Stomach (tissue), 4 donors: ENCODE measurements at regions not wholly inside any gene's neighbourhood (a gene's known extent, or its start where the extent isn't known, plus 50 kb on each side); places are given as distances from the start of the nearest gene placed in this dataset.

Source experiments
- EP300 ChIP-seq: sonication (generic); formaldehyde crosslinking; IDR thresholded peaks from one replicate; pipeline ENCODE4 v1.6.1; 2017; ENCODE audit warnings: antibody characterized with exemption
- POLR2AphosphoS5 ChIP-seq, 3 donors: sonication (generic); formaldehyde crosslinking; IDR thresholded peaks; one replicate each; pipeline ENCODE4 v1.6.1; 2016; ENCODE audit warnings: antibody characterized with exemption in 3 of 3
- TF ChIP-seq, protein P1 (sequence below), 7 experiments: fragments of 450-650 bp in 4 of 7; fragments of 200-600 bp in 3 of 7; sonication (generic) in 3 of 7; IDR thresholded peaks; one replicate each; pipeline ENCODE4 v1.5.1; 2016 to 2019; ENCODE audit warnings: antibody characterized with exemption in 7 of 7, control low read depth in 2 of 7, mild to moderate bottlenecking in 1 of 7

DNA sequence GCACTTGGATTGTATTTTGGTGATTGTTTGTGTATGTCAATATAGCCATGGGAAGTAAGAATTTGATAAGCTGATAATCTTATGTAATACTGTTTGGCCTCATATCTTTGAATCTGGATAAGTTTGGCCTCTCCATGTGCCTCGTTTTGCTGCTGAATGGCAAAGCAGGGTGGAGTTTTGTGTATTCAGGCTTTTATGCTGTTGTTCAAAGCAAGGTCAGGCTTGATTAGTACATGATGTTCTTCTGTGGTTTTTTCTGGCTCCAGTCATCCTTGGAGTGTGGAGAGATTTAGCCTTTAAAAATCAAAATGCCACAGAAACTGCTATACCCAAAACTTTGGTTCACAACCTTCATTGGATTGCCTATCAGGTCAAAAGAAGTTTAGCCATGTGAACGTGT is 728.9 kb upstream of the GJE1 start:
- TF ChIP-seq, protein P1, sequence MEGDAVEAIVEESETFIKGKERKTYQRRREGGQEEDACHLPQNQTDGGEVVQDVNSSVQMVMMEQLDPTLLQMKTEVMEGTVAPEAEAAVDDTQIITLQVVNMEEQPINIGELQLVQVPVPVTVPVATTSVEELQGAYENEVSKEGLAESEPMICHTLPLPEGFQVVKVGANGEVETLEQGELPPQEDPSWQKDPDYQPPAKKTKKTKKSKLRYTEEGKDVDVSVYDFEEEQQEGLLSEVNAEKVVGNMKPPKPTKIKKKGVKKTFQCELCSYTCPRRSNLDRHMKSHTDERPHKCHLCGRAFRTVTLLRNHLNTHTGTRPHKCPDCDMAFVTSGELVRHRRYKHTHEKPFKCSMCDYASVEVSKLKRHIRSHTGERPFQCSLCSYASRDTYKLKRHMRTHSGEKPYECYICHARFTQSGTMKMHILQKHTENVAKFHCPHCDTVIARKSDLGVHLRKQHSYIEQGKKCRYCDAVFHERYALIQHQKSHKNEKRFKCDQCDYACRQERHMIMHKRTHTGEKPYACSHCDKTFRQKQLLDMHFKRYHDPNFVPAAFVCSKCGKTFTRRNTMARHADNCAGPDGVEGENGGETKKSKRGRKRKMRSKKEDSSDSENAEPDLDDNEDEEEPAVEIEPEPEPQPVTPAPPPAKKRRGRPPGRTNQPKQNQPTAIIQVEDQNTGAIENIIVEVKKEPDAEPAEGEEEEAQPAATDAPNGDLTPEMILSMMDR (IDR thresholded peaks at IDR 0.05): no peak
- TF ChIP-seq POLR2AphosphoS5 (IDR thresholded peaks at IDR 0.05): peak in 2 of 3 donors; percentile 56 to 57
- no peak for TF ChIP-seq EP300
